HG03378 (cell line): ENCODE measurements at regions not wholly inside any gene's neighbourhood (a gene's known extent, or its start where the extent isn't known, plus 50 kb on each side); places are given as distances from the start of the nearest gene placed in this dataset.

Source experiments
- ATAC-seq: cut with Tn5 transposase; IDR thresholded peaks from one replicate; pipeline ENCODE4 v1.9.1; 2021; ENCODE audit warnings: mild to moderate bottlenecking, moderate library complexity; ENCODE audit not compliant: unreplicated experiment

GRCh38 chr4:153997516-153997915, 208.6 kb upstream of the SFRP2 start:
- ATAC-seq: no peak

- ATAC-seq: no peak
Observed at GRCh38 chr4:153989505-153989904, 200.6 kb upstream of the SFRP2 start.

- ATAC-seq: no peak
Observed at GRCh38 chr4:153988492-153989363, 199.8 kb upstream of the SFRP2 start.

GRCh38 chr4:153987291-153987690, 198.4 kb upstream of the SFRP2 start:
- no peak for ATAC-seq

- ATAC-seq: no peak
Observed at GRCh38 chr4:153976954-153977353, 188.1 kb upstream of the SFRP2 start.

GRCh38 chr4:153974452-153974851, 185.6 kb upstream of the SFRP2 start:
- ATAC-seq: no peak

- ATAC-seq: no peak
Observed at GRCh38 chr4:153973942-153974341, 185.1 kb upstream of the SFRP2 start.

- ATAC-seq: no peak
Observed at GRCh38 chr4:153971899-153972298, 183.0 kb upstream of the SFRP2 start.

GRCh38 chr4:153970169-153970568, 181.3 kb upstream of the SFRP2 start:
- no peak for ATAC-seq

- ATAC-seq: no peak
Observed at GRCh38 chr4:153969542-153969941, 180.7 kb upstream of the SFRP2 start.

GRCh38 chr4:153966641-153967040, 177.8 kb upstream of the SFRP2 start:
- no peak for ATAC-seq

GRCh38 chr4:153963216-153963615, 174.3 kb upstream of the SFRP2 start:
- ATAC-seq: no peak

- no peak for ATAC-seq
Observed at GRCh38 chr4:153962311-153963039, 173.6 kb upstream of the SFRP2 start.

- ATAC-seq: no peak
Observed at GRCh38 chr4:153955327-153955726, 166.4 kb upstream of the SFRP2 start.

- ATAC-seq: no peak
Observed at GRCh38 chr4:153954654-153955053, 165.8 kb upstream of the SFRP2 start.

GRCh38 chr4:153950100-153950979, 161.5 kb upstream of the SFRP2 start:
- peak; percentile 72 for ATAC-seq

- ATAC-seq: no peak
Observed at GRCh38 chr4:153948041-153948440, 159.2 kb upstream of the SFRP2 start.

- no peak for ATAC-seq
Observed at GRCh38 chr4:153947124-153947523, 158.2 kb upstream of the SFRP2 start.

- ATAC-seq: no peak
Observed at GRCh38 chr4:153945704-153946103, 156.8 kb upstream of the SFRP2 start.

- ATAC-seq: no peak
Observed at GRCh38 chr4:153943738-153944415, 155.0 kb upstream of the SFRP2 start.

- ATAC-seq: no peak
Observed at GRCh38 chr4:153940916-153941315, 152.0 kb upstream of the SFRP2 start.
